Heart left ventricle (tissue), 13 donors: ENCODE measurements at regions not wholly inside any gene's neighbourhood (a gene's known extent, or its start where the extent isn't known, plus 50 kb on each side); places are given as distances from the start of the nearest gene placed in this dataset.

Experiments
- POLR2A ChIP-seq, 2 donors: fragments of 450-650 bp; IDR thresholded peaks; one replicate each; pipeline ENCODE4 v1.6.1; 2017; ENCODE audit warnings: antibody characterized with exemption in 2 of 2, mild to moderate bottlenecking in 2 of 2, moderate library complexity in 2 of 2
- TF ChIP-seq, protein P1 (sequence below), 12 donors: fragments of 200-600 bp; sonication (generic) in 4 of 12; IDR thresholded peaks; one replicate each; pipeline versions ENCODE4 v1.5.0 to v1.8.0; 2018 to 2022; ENCODE audit warnings: antibody characterized with exemption in 12 of 12, mild to moderate bottlenecking in 5 of 12
- donor health status: ischemic (EF 13 %, LVEDD 7.1; RV severe dilation, severe dysfunction).
- donor health status: DM: no; HTN: yes; CAD: no.
- donor health status: DM: no; HTN: no; CAD: no.
- donor health status: ischemic (EF 25% LVEDD 6.9; RV normal size, moderate dysfunction).
- donor health status: ischemic (EF 25% LVEDD 5.7; RV mildly dilated, moderate dysfunction).
- donor health status: ischemic (EF 35%, LVEDD 5.7; RV mildly dilated, moderate dysfunction).
- donor health status: nonischemic (EF 11% LVEDD 7.7; RV severe dilation, severe dysfunction).
- donor health status: DM: yes; HTN: yes; CAD: no.
- donor health status: PGD.
- donor health status: ischemic (EF 29% LVEDD 5.4; RV normal size, mild dysfunction).
- donor health status: nonischemic (EF 23%, LVEDD 6.1; RV moderate dilation, normal function).

DNA sequence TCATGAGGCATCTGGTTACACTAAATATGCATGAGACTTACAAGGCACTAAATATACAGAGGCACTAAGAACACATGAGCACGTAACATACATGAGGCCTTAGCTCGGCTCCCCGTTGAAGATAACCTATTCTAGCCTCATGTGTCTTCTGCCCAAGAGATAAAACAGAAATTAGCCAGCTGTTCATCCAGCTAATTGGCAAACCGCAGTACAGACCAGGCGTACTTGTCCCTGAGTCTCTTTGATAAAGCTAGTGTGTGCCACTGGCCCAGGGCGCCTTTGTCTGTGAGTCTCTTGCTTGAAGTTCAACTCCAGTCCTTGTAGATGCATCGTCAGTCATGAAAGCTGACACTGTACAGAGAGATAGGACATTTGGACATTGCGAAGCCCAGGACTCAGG is 121.9 kb upstream of the SPATA12 start:
- TF ChIP-seq, protein P1, sequence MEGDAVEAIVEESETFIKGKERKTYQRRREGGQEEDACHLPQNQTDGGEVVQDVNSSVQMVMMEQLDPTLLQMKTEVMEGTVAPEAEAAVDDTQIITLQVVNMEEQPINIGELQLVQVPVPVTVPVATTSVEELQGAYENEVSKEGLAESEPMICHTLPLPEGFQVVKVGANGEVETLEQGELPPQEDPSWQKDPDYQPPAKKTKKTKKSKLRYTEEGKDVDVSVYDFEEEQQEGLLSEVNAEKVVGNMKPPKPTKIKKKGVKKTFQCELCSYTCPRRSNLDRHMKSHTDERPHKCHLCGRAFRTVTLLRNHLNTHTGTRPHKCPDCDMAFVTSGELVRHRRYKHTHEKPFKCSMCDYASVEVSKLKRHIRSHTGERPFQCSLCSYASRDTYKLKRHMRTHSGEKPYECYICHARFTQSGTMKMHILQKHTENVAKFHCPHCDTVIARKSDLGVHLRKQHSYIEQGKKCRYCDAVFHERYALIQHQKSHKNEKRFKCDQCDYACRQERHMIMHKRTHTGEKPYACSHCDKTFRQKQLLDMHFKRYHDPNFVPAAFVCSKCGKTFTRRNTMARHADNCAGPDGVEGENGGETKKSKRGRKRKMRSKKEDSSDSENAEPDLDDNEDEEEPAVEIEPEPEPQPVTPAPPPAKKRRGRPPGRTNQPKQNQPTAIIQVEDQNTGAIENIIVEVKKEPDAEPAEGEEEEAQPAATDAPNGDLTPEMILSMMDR (IDR thresholded peaks at IDR 0.05), result no peak
- no peak for TF ChIP-seq POLR2A (IDR thresholded peaks at IDR 0.05)
